PFSK-1 (cell line): ENCODE measurements at regions not wholly inside any gene's neighbourhood (a gene's known extent, or its start where the extent isn't known, plus 50 kb on each side); places are given as distances from the start of the nearest gene placed in this dataset.

Experiments
- FOXP2 ChIP-seq: optimal IDR thresholded peaks from 2 replicates; pipeline ENCODE3; 2011; ENCODE audit warnings: borderline replicate concordance, control low read depth, inconsistent platforms; ENCODE audit not compliant: insufficient read depth; ENCODE audit errors: extremely low read length, extremely low read depth
- POLR2AphosphoS5 ChIP-seq: IDR thresholded peaks from 2 replicates; pipeline ENCODE4 v1.6.1; 2012; ENCODE audit warnings: low read depth, mild to moderate bottlenecking, control low read depth, low read length, moderate library complexity
- SIN3A ChIP-seq: IDR thresholded peaks from 2 replicates; pipeline ENCODE4 v1.6.1; 2012; ENCODE audit warnings: mild to moderate bottlenecking, low read length, moderate library complexity, borderline replicate concordance; ENCODE audit not compliant: insufficient read depth
- TAF1 ChIP-seq: IDR thresholded peaks from 2 replicates; pipeline ENCODE4 v1.6.1; 2012; ENCODE audit warnings: low read length, control low read depth, borderline replicate concordance; ENCODE audit not compliant: insufficient read depth
- TF ChIP-seq, protein P1 (sequence below), 2 experiments: IDR thresholded peaks; 2 replicates each; pipeline versions ENCODE4 v1.6.1 to v1.8.0; 2011 to 2012; ENCODE audit warnings: low read depth in 2 of 2, low read length in 2 of 2, control low read depth in 1 of 2, inconsistent platforms in 1 of 2, mild to moderate bottlenecking in 1 of 2, moderate library complexity in 1 of 2; ENCODE audit not compliant: insufficient read depth in 1 of 2

DNA sequence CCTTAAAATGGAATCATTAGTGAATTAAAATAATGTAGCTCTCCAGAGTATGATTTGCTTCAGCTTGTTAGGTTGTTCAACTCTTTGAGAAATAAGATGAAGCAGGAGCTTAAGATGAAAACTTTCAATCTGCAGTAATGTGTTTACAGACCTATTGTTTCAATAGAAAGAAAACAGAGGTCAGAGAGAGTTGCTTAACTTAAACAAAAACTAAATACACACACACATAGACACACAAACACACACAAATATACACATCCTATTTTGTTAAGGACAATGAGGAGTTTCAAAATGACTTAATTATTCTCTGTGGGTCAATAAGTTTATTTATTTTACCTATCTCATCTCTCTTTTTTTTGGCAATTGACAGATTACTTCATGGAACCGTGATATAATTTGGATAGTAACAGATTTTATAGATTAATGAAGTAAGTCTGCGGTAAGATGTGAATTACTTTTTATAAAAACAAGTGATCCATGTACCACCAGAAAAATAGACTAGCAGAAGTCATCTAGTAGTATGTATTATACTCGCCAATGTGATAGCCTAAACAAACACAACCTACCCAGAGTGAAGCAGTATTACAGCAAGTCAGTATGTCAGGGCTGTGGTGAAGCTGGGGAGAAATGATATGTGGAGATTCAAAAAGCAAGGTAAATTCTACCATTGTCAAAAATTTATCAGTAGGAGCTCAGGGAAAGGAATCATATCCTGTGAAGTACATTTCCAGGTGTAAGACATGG lies 76.7 kb upstream of the DCBLD2 start:
- TF ChIP-seq, protein P1, sequence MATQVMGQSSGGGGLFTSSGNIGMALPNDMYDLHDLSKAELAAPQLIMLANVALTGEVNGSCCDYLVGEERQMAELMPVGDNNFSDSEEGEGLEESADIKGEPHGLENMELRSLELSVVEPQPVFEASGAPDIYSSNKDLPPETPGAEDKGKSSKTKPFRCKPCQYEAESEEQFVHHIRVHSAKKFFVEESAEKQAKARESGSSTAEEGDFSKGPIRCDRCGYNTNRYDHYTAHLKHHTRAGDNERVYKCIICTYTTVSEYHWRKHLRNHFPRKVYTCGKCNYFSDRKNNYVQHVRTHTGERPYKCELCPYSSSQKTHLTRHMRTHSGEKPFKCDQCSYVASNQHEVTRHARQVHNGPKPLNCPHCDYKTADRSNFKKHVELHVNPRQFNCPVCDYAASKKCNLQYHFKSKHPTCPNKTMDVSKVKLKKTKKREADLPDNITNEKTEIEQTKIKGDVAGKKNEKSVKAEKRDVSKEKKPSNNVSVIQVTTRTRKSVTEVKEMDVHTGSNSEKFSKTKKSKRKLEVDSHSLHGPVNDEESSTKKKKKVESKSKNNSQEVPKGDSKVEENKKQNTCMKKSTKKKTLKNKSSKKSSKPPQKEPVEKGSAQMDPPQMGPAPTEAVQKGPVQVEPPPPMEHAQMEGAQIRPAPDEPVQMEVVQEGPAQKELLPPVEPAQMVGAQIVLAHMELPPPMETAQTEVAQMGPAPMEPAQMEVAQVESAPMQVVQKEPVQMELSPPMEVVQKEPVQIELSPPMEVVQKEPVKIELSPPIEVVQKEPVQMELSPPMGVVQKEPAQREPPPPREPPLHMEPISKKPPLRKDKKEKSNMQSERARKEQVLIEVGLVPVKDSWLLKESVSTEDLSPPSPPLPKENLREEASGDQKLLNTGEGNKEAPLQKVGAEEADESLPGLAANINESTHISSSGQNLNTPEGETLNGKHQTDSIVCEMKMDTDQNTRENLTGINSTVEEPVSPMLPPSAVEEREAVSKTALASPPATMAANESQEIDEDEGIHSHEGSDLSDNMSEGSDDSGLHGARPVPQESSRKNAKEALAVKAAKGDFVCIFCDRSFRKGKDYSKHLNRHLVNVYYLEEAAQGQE (IDR thresholded peaks at IDR 0.05; ENCODE audit: insufficient read depth in 1 of 2, low read depth in 2 of 2, low read length in 2 of 2): no peak
- TF ChIP-seq POLR2AphosphoS5: no peak
- TF ChIP-seq SIN3A: no peak
- no peak for TF ChIP-seq TAF1
- TF ChIP-seq FOXP2: no peak

DNA sequence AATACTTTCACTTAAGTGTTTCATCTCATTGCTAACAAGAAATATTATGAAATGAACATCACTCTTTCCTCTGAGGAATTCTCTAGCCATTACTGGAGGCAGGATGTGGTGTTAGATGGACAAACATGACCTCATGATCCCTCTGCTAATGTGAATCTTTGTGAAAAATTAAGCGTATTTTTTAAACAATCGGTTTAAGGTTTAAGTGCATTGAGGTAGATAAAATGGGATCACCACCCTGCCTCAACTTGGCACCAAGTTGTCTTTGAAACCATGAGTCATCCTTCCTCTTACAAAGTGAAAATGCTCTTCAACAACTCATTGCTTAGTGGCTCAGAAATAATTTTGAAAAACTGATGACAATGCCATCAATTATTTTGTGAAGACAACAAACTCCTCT lies 76.0 kb upstream of the DCBLD2 start:
- TF ChIP-seq FOXP2 (no peak), TAF1 (no peak), SIN3A (no peak), POLR2AphosphoS5 (no peak)
- TF ChIP-seq, protein P1 (IDR thresholded peaks at IDR 0.05; ENCODE audit: insufficient read depth in 1 of 2, low read depth in 2 of 2, low read length in 2 of 2): no peak

DNA sequence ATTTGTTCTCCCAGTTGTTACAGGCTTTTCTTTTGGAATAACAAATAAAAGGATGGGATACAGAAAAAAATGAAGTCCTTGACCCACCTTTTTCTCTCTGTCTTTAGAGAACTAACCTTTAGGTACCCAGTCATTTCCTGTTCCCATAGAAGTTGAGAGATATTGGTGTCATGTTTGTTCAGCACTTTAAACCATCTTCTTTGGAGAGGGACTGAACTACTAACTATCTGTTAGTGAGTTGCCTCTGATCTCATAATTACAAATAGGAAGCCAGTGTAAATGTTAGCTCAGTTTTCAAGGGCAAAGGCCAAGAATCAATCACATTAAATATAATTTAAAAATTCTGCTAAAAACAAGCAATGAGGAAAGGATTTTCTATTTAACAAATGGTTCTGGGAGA lies 72.9 kb upstream of the DCBLD2 start:
- TF ChIP-seq, protein P1 (IDR thresholded peaks at IDR 0.05; ENCODE audit: insufficient read depth in 1 of 2, low read depth in 2 of 2, low read length in 2 of 2): no peak
- no peak for TF ChIP-seq TAF1
- no peak for TF ChIP-seq POLR2AphosphoS5
- no peak for TF ChIP-seq SIN3A
- no peak for TF ChIP-seq FOXP2

DNA sequence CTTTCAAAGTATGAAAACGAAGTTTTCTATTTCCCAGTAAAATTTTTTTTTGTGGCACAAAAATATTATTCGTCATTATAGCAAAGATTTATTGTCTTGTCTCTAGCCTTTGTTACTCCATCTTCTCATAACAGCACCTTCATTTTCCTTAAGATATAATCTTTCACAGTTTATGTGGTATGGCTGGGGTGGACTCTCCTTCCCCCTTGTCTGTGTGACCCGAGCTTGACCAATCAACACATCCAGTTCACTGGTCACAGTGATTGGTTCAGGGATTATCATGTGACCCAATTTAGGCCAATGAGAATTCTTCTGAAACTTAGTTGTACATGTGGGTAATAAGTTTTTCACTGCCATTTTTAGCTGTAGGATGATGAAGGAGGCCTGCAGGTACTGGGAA lies 71.2 kb upstream of the DCBLD2 start:
- no peak for TF ChIP-seq TAF1
- TF ChIP-seq FOXP2: no peak
- TF ChIP-seq SIN3A: no peak
- TF ChIP-seq POLR2AphosphoS5: no peak
- TF ChIP-seq, protein P1 (IDR thresholded peaks at IDR 0.05; ENCODE audit: insufficient read depth in 1 of 2, low read depth in 2 of 2, low read length in 2 of 2): no peak
